ENCODE measurements at regions not wholly inside any gene's neighbourhood (a gene's known extent, or its start where the extent isn't known, plus 50 kb on each side); places are given as distances from the start of the nearest gene placed in this dataset.
"Not testable (repeated sequence)": the region's sequence is repeated elsewhere in the genome, so short reads cannot be mapped to it uniquely, and the experiment has no call there.

DNA sequence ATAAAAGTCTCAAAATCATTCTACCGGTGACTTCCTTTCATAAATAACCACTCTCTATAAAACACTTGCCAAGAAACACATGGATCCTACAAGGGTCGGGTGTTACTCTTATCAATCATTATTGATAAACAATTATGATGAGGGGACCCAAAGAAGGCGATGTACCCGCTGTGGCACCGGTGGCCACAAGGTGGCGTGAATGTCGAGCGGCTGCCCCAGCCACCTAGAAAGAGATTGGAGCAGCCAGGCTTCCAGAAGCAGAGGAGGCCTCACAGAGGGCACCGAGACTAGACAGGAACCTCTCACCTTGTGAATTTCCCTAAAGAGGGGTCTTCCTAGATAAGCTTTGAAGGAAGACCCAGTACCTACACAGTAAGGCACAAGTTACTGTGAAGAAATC lies 80.5 kb upstream of the GOLGA6L6 start:
- WGBS, 2 experiments (ENCODE audit: extremely low coverage in 1 of 2, insufficient coverage in 1 of 2, insufficient read length in 1 of 2, insufficient replicate concordance in 2 of 2, low coverage in 1 of 2, low lambda C conversion rate in 2 of 2, missing lambda C conversion rate in 1 of 2): no CpG with 5 or more reads among the region's 9 CpGs
- FAIRE-seq; CTCF ChIA-PET (ENCODE audit: partially characterized antibody): not testable (repeated sequence)

DNA sequence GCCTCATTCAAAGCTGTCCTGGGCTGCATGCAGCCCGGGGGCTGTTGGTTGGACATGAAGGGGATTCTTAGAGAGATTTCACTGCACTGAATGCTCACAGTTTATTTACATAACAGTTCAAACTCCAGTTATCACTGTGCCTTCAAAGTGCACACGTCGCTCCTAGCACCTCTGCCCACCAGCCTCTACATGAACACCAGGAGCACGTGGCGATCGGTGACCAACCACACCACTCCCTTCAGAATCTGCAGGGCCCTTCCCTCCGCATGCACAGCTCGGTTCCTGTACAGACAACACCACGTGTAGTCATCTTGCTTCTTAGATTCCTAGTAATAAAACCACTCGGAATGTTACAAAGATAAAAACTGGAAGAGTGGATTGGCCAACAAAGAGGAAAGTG lies 72.9 kb upstream of the GOLGA6L6 start:
- H2BK15ac ChIP-seq (ENCODE audit: low read length); H3K36me3 ChIP-seq (ENCODE audit: control insufficient read depth in 2 of 4, insufficient read depth in 4 of 4, low read length in 3 of 4); H3K27me3 ChIP-seq (replicated peaks in 1 of 4; ENCODE audit: control insufficient read depth in 3 of 4, extremely low read depth in 1 of 4, insufficient read depth in 3 of 4, low read length in 3 of 4); H3K23me2 ChIP-seq (ENCODE audit: low read depth, low read length); CTCF ChIA-PET (ENCODE audit: partially characterized antibody); FAIRE-seq; H2BK12ac ChIP-seq (ENCODE audit: low read depth, low read length); H2AK5ac ChIP-seq (ENCODE audit: low read depth, low read length); H2AFZ ChIP-seq (ENCODE audit: low read length); H3K56ac ChIP-seq (replicated peaks; ENCODE audit: insufficient read length, low read depth, low read length); H4K20me1 ChIP-seq (replicated peaks in 1 of 2; ENCODE audit: control insufficient read depth in 1 of 2, insufficient read depth in 2 of 2, low read length in 2 of 2); H3K79me1 ChIP-seq (ENCODE audit: low read depth, low read length); H3K18ac ChIP-seq (ENCODE audit: extremely low read depth, low read length); H2BK20ac ChIP-seq (ENCODE audit: low read length); H3K4me1 ChIP-seq (replicated peaks in 1 of 4; ENCODE audit: control insufficient read depth in 3 of 4, insufficient read depth in 4 of 4, low read length in 3 of 4); H3K4me3 ChIP-seq (ENCODE audit: extremely low read depth in 1 of 4, insufficient read depth in 2 of 4, low read depth in 3 of 4, low read length in 4 of 4); H2BK5ac ChIP-seq (ENCODE audit: low read depth, low read length); H3K23ac ChIP-seq (ENCODE audit: insufficient read length); H4K5ac ChIP-seq (ENCODE audit: insufficient read length, low read depth, low read length); H3K14ac ChIP-seq (ENCODE audit: insufficient read length); DNase-seq (ENCODE audit: low read depth in 1 of 2, low spot score in 2 of 2); H3K9me3 ChIP-seq (ENCODE audit: insufficient read depth in 2 of 2, low read depth in 1 of 2, low read length in 1 of 2); H3K4ac ChIP-seq (replicated peaks; ENCODE audit: insufficient read length, low read depth, low read length); POLR2A ChIA-PET (ENCODE audit: partially characterized antibody); H3K9ac ChIP-seq (replicated peaks in 1 of 4; ENCODE audit: extremely low read depth in 1 of 4, low read depth in 3 of 4, low read length in 3 of 4); H2BK120ac ChIP-seq (replicated peaks; ENCODE audit: low read depth, low read length); H4K8ac ChIP-seq (ENCODE audit: extremely low read depth, insufficient read depth, low read length); H3K27ac ChIP-seq (ENCODE audit: low read depth, low read length); H3K4me2 ChIP-seq (ENCODE audit: insufficient read depth in 1 of 2, low read depth in 2 of 2, low read length in 2 of 2); H4K91ac ChIP-seq (replicated peaks; ENCODE audit: insufficient read length, low read length); H3K79me2 ChIP-seq (ENCODE audit: control insufficient read depth in 1 of 2, insufficient read depth in 2 of 2, low read length in 2 of 2): not testable (repeated sequence)
- WGBS, 2 experiments (ENCODE audit: extremely low coverage in 1 of 2, insufficient coverage in 1 of 2, insufficient read length in 1 of 2, insufficient replicate concordance in 2 of 2, low coverage in 1 of 2, low lambda C conversion rate in 2 of 2, missing lambda C conversion rate in 1 of 2): 48% methylated on average over 3 of the region's 10 CpGs; no CpG with 5 or more reads in 1 of the 2 experiments

More for the DNA sequence above, 80.5 kb upstream of the GOLGA6L6 start:
- H2BK20ac ChIP-seq (ENCODE audit: low read length); DNase-seq (ENCODE audit: low read depth in 1 of 2, low spot score in 2 of 2); H3K79me2 ChIP-seq (ENCODE audit: control insufficient read depth in 1 of 2, insufficient read depth in 2 of 2, low read length in 2 of 2); H3K4me2 ChIP-seq (ENCODE audit: insufficient read depth in 1 of 2, low read depth in 2 of 2, low read length in 2 of 2); H2AK5ac ChIP-seq (ENCODE audit: low read depth, low read length); H2BK15ac ChIP-seq (ENCODE audit: low read length); H3K79me1 ChIP-seq (ENCODE audit: low read depth, low read length); POLR2A ChIA-PET (ENCODE audit: partially characterized antibody); H4K20me1 ChIP-seq (replicated peaks in 1 of 2; ENCODE audit: control insufficient read depth in 1 of 2, insufficient read depth in 2 of 2, low read length in 2 of 2); H3K23ac ChIP-seq (ENCODE audit: insufficient read length); H3K27ac ChIP-seq (ENCODE audit: low read depth, low read length); H3K4me1 ChIP-seq (replicated peaks in 1 of 4; ENCODE audit: control insufficient read depth in 3 of 4, insufficient read depth in 4 of 4, low read length in 3 of 4); H3K36me3 ChIP-seq (ENCODE audit: control insufficient read depth in 2 of 4, insufficient read depth in 4 of 4, low read length in 3 of 4); H2BK5ac ChIP-seq (ENCODE audit: low read depth, low read length); H2AFZ ChIP-seq (ENCODE audit: low read length); H2BK120ac ChIP-seq (replicated peaks; ENCODE audit: low read depth, low read length); H4K91ac ChIP-seq (replicated peaks; ENCODE audit: insufficient read length, low read length); H3K4ac ChIP-seq (replicated peaks; ENCODE audit: insufficient read length, low read depth, low read length); H4K8ac ChIP-seq (ENCODE audit: extremely low read depth, insufficient read depth, low read length); H3K9ac ChIP-seq (replicated peaks in 1 of 4; ENCODE audit: extremely low read depth in 1 of 4, low read depth in 3 of 4, low read length in 3 of 4); H3K56ac ChIP-seq (replicated peaks; ENCODE audit: insufficient read length, low read depth, low read length); H3K4me3 ChIP-seq (ENCODE audit: extremely low read depth in 1 of 4, insufficient read depth in 2 of 4, low read depth in 3 of 4, low read length in 4 of 4); H2BK12ac ChIP-seq (ENCODE audit: low read depth, low read length); H3K18ac ChIP-seq (ENCODE audit: extremely low read depth, low read length); H3K9me3 ChIP-seq (ENCODE audit: insufficient read depth in 2 of 2, low read depth in 1 of 2, low read length in 1 of 2); H3K23me2 ChIP-seq (ENCODE audit: low read depth, low read length); H4K5ac ChIP-seq (ENCODE audit: insufficient read length, low read depth, low read length); H3K14ac ChIP-seq (ENCODE audit: insufficient read length); H3K27me3 ChIP-seq (replicated peaks in 1 of 4; ENCODE audit: control insufficient read depth in 3 of 4, extremely low read depth in 1 of 4, insufficient read depth in 3 of 4, low read length in 3 of 4): not testable (repeated sequence)

All from H1 (cell line).